Liver (tissue), 8 donors: ENCODE measurements at regions not wholly inside any gene's neighbourhood (a gene's known extent, or its start where the extent isn't known, plus 50 kb on each side); places are given as distances from the start of the nearest gene placed in this dataset. TPM values are rescaled to one million over a fixed set of nuclear protein-coding genes. Genes with fewer than 3 reads are reported as not detected.

Experiments used
- DNase-seq: peaks from one replicate; pipeline ENCODE4 v3.0.0-alpha.2; 2017; ENCODE audit warnings: low spot score
- H3K27ac ChIP-seq, 2 donors: one replicate each; pipeline ENCODE4 v1.7.0; 2013; ENCODE audit warnings: inconsistent platforms in 2 of 2, low read length in 2 of 2, control low read depth in 1 of 2, low read depth in 1 of 2, mild to moderate bottlenecking in 1 of 2
- H3K27me3 ChIP-seq, 4 donors: one replicate each; pipeline versions ENCODE4 v1.6.1 to v1.7.0; 2013; ENCODE audit warnings: low read length in 3 of 4, inconsistent platforms in 1 of 4, mild to moderate bottlenecking in 1 of 4, moderate library complexity in 1 of 4; ENCODE audit not compliant: control insufficient read depth in 4 of 4, insufficient read depth in 4 of 4
- H3K36me3 ChIP-seq, 4 donors: one replicate each; pipeline versions ENCODE4 v1.6.1 to v1.7.0; 2013; ENCODE audit warnings: low read length in 3 of 4, mild to moderate bottlenecking in 3 of 4, low read depth in 1 of 4, moderate library complexity in 1 of 4; ENCODE audit not compliant: control insufficient read depth in 4 of 4, insufficient read depth in 3 of 4
- H3K4me1 ChIP-seq, 4 donors: one replicate each; pipeline versions ENCODE4 v1.6.1 to v1.7.0; 2013; ENCODE audit warnings: low read length in 3 of 4, mild to moderate bottlenecking in 3 of 4, moderate library complexity in 1 of 4; ENCODE audit not compliant: control insufficient read depth in 4 of 4, insufficient read depth in 4 of 4
- H3K4me3 ChIP-seq, 3 donors: one replicate each; pipeline versions ENCODE4 v1.6.1 to v1.7.0; 2013; ENCODE audit warnings: low read length in 3 of 3, control low read depth in 1 of 3, low read depth in 1 of 3, mild to moderate bottlenecking in 1 of 3
- H3K9ac ChIP-seq, 2 donors: one replicate each; pipeline ENCODE4 v1.7.0; 2013; ENCODE audit warnings: low read length in 2 of 2, mild to moderate bottlenecking in 2 of 2, moderate library complexity in 2 of 2, control low read depth in 1 of 2, low read depth in 1 of 2
- H3K9me3 ChIP-seq, 4 donors: one replicate each; pipeline versions ENCODE4 v1.6.1 to v1.7.0; 2013; ENCODE audit warnings: low read length in 3 of 4; ENCODE audit not compliant: control insufficient read depth in 4 of 4
- ATF3 ChIP-seq: IDR thresholded peaks from 2 replicates; pipeline ENCODE4 v1.6.1; 2016; ENCODE audit warnings: antibody characterized with exemption
- JUND ChIP-seq, 2 donors: IDR thresholded peaks; 2 replicates each; pipeline ENCODE4 v1.6.1; 2016; ENCODE audit warnings: antibody characterized with exemption in 2 of 2
- NR2F2 ChIP-seq: IDR thresholded peaks from 2 replicates; pipeline ENCODE4 v1.6.1; 2016; ENCODE audit warnings: antibody characterized with exemption
- RXRA ChIP-seq, 2 donors: IDR thresholded peaks; 2 replicates each; pipeline ENCODE4 v1.6.1; 2017 to 2018; ENCODE audit warnings: antibody characterized with exemption in 2 of 2, mild to moderate bottlenecking in 1 of 2
- ZBTB33 ChIP-seq: IDR thresholded peaks from 2 replicates; pipeline ENCODE4 v1.6.1; 2016; ENCODE audit warnings: antibody characterized with exemption
- WGBS: extraction: QIAGEN DNeasy Blood & Tissue Kit; methylation state at CpG from one replicate; pipeline ENCODE4 v1.1.7; 2013; 5-methylcytosine and 5-hydroxymethylcytosine counted together
- small RNA-seq: library from RNA; depleted of rRNA; stranded (forward); fragments of <200 nt; gene quantifications from one replicate; pipeline ENCODE3, GENCODE V24; 2014
- donor health status: healthy.
- donor health status: healthy.
- donor health status: healthy.
- donor health status: healthy.

- WGBS: 80% methylated on average over 3 of the region's 3 CpGs
Observed at GRCh38 chr1:90092441-90092840, 97.5 kb downstream of the ZNF326 start.

More at GRCh38 chr1:90092441-90092840, 97.5 kb downstream of the ZNF326 start:
- DNase-seq: no peak
- Histone ChIP-seq H3K9me3 (peaks cover 2 to 5% (median 3%) of the 10 kb centered on the region in 4 donors), H3K9ac (no peak overlapping the region), H3K27me3 (peaks cover 0 to 4% (median 0%) of the 10 kb centered on the region in 4 donors), H3K36me3 (no peaks in the 10 kb centered on the region), H3K27ac (no peak overlapping the region), H3K4me3 (no peak overlapping the region), H3K4me1 (no peaks in the 10 kb centered on the region)
- no peak for TF ChIP-seq ZBTB33
- TF ChIP-seq NR2F2: no peak
- TF ChIP-seq JUND (IDR thresholded peaks at IDR 0.05): no peak
- TF ChIP-seq ATF3: no peak
- TF ChIP-seq RXRA (IDR thresholded peaks at IDR 0.05): no peak

Small RNAs in the stretch of these regions (small RNA-seq; reads per million reads assigned to genes)
- not detected for gene RNU6-695P
